ENCODE measurements at regions not wholly inside any gene's neighbourhood (a gene's known extent, or its start where the extent isn't known, plus 50 kb on each side); places are given as distances from the start of the nearest gene placed in this dataset.

GRCh38 chr16:51762081-51762996 lies 611.3 kb upstream of the SALL1 start:
- TF ChIP-seq, protein P1, sequence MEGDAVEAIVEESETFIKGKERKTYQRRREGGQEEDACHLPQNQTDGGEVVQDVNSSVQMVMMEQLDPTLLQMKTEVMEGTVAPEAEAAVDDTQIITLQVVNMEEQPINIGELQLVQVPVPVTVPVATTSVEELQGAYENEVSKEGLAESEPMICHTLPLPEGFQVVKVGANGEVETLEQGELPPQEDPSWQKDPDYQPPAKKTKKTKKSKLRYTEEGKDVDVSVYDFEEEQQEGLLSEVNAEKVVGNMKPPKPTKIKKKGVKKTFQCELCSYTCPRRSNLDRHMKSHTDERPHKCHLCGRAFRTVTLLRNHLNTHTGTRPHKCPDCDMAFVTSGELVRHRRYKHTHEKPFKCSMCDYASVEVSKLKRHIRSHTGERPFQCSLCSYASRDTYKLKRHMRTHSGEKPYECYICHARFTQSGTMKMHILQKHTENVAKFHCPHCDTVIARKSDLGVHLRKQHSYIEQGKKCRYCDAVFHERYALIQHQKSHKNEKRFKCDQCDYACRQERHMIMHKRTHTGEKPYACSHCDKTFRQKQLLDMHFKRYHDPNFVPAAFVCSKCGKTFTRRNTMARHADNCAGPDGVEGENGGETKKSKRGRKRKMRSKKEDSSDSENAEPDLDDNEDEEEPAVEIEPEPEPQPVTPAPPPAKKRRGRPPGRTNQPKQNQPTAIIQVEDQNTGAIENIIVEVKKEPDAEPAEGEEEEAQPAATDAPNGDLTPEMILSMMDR (conservative IDR thresholded peaks at IDR 0.05; ENCODE audit: low read length), result peak; percentile 93
- TF ChIP-seq EZH2phosphoT487 (IDR thresholded peaks at IDR 0.05; ENCODE audit: borderline replicate concordance), result no peak
- peak overlapping the region; percentile 85 for H2AFZ ChIP-seq (ENCODE audit: low read length)
- H3K36me3 ChIP-seq (ENCODE audit: insufficient read depth, low read length), result no peaks in the 10 kb centered on the region
- H3K4me3 ChIP-seq (ENCODE audit: low read length, poor library complexity, severe bottlenecking), result no peak overlapping the region
- H3K9ac ChIP-seq (ENCODE audit: low read depth, low read length, poor library complexity, severe bottlenecking), result no peak overlapping the region
- no peaks in the 10 kb centered on the region for H4K20me1 ChIP-seq (ENCODE audit: insufficient read depth, low read length, poor library complexity, severe bottlenecking)
- no peaks in the 10 kb centered on the region for H3K4me1 ChIP-seq (ENCODE audit: insufficient read depth, low read length, poor library complexity, severe bottlenecking)
- H3K27me3 ChIP-seq (ENCODE audit: insufficient read depth, low read length, poor library complexity, severe bottlenecking), result no peaks in the 10 kb centered on the region
- H3F3A ChIP-seq (ENCODE audit: low read depth), result no peaks in the 10 kb centered on the region
- H3K9me3 ChIP-seq (ENCODE audit: insufficient read depth, low read depth, low read length), result no peaks in the 10 kb centered on the region
- H3K9me2 ChIP-seq (replicated peaks; ENCODE audit: low read depth, low read length), result no peaks in the 10 kb centered on the region
- peak overlapping the region; percentile 40 for H3K4me2 ChIP-seq (ENCODE audit: low read depth, low read length, poor library complexity, severe bottlenecking)
- H3K79me2 ChIP-seq (ENCODE audit: insufficient read depth, low read length), result no peaks in the 10 kb centered on the region

DNA sequence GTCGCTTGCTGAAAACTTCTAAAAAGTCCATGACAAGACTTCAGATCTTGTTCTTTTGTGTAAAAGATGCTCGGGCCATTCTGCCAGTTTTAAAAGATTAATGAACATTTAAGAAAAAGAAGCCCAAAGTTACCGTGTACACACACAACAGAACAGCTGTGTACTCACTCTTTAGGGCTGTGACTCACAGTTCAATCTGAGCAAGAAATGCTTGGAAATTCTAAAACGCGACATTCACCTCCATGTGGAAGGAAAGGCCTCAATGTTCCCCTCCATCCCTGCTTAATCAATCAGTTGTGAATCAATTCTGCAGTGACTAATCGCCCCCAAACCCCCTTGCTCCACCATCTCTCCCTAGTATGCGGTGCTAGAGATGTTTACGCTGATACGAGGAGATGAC lies 609.9 kb upstream of the SALL1 start:
- Histone ChIP-seq H3K27me3 (ENCODE audit: insufficient read depth, low read length, poor library complexity, severe bottlenecking) (no peaks in the 10 kb centered on the region), H3K4me3 (ENCODE audit: low read length, poor library complexity, severe bottlenecking) (no peak overlapping the region), H3K9ac (ENCODE audit: low read depth, low read length, poor library complexity, severe bottlenecking) (no peak overlapping the region), H3F3A (ENCODE audit: low read depth) (no peaks in the 10 kb centered on the region), H3K4me2 (ENCODE audit: low read depth, low read length, poor library complexity, severe bottlenecking) (no peak overlapping the region), H4K20me1 (ENCODE audit: insufficient read depth, low read length, poor library complexity, severe bottlenecking) (no peaks in the 10 kb centered on the region), H3K9me2 (replicated peaks; ENCODE audit: low read depth, low read length) (no peaks in the 10 kb centered on the region), H3K9me3 (ENCODE audit: insufficient read depth, low read depth, low read length) (no peaks in the 10 kb centered on the region), H3K4me1 (ENCODE audit: insufficient read depth, low read length, poor library complexity, severe bottlenecking) (no peaks in the 10 kb centered on the region), H3K36me3 (ENCODE audit: insufficient read depth, low read length) (no peaks in the 10 kb centered on the region), H2AFZ (ENCODE audit: low read length) (no peak overlapping the region), H3K79me2 (ENCODE audit: insufficient read depth, low read length) (no peaks in the 10 kb centered on the region)
- no peak for TF ChIP-seq EZH2phosphoT487 (IDR thresholded peaks at IDR 0.05; ENCODE audit: borderline replicate concordance)
- TF ChIP-seq, protein P1 (conservative IDR thresholded peaks at IDR 0.05; ENCODE audit: low read length), result no peak

- no peaks in the 10 kb centered on the region for H3K9me3 ChIP-seq (ENCODE audit: insufficient read depth, low read depth, low read length)
- H3K4me1 ChIP-seq (ENCODE audit: insufficient read depth, low read length, poor library complexity, severe bottlenecking), result no peaks in the 10 kb centered on the region
- H3K4me2 ChIP-seq (ENCODE audit: low read depth, low read length, poor library complexity, severe bottlenecking), result no peak overlapping the region
- TF ChIP-seq EZH2phosphoT487 (IDR thresholded peaks at IDR 0.05; ENCODE audit: borderline replicate concordance), result no peak
- TF ChIP-seq, protein P1 (conservative IDR thresholded peaks at IDR 0.05; ENCODE audit: low read length), result no peak
- no peaks in the 10 kb centered on the region for H3K9me2 ChIP-seq (replicated peaks; ENCODE audit: low read depth, low read length)
- H3K4me3 ChIP-seq (ENCODE audit: low read length, poor library complexity, severe bottlenecking), result no peak overlapping the region
- no peak overlapping the region for H3K9ac ChIP-seq (ENCODE audit: low read depth, low read length, poor library complexity, severe bottlenecking)
- H3F3A ChIP-seq (ENCODE audit: low read depth), result no peaks in the 10 kb centered on the region
- no peaks in the 10 kb centered on the region for H3K36me3 ChIP-seq (ENCODE audit: insufficient read depth, low read length)
- no peaks in the 10 kb centered on the region for H3K79me2 ChIP-seq (ENCODE audit: insufficient read depth, low read length)
- no peaks in the 10 kb centered on the region for H3K27me3 ChIP-seq (ENCODE audit: insufficient read depth, low read length, poor library complexity, severe bottlenecking)
- H2AFZ ChIP-seq (ENCODE audit: low read length), result no peak overlapping the region
- H4K20me1 ChIP-seq (ENCODE audit: insufficient read depth, low read length, poor library complexity, severe bottlenecking), result no peaks in the 10 kb centered on the region
Observed at GRCh38 chr16:51759999-51760398, 608.9 kb upstream of the SALL1 start.
